ENCODE measurements at regions not wholly inside any gene's neighbourhood (a gene's known extent, or its start where the extent isn't known, plus 50 kb on each side); places are given as distances from the start of the nearest gene placed in this dataset.

GRCh38 chr13:105442040-105442439, 1093.4 kb downstream of the EFNB2 start:
- TF ChIP-seq POLR2A (IDR thresholded peaks at IDR 0.05) (no peak), CTCF (IDR thresholded peaks at IDR 0.05) (no peak)
